Astrocyte (in vitro differentiated cells and primary cell): ENCODE measurements at regions not wholly inside any gene's neighbourhood (a gene's known extent, or its start where the extent isn't known, plus 50 kb on each side); places are given as distances from the start of the nearest gene placed in this dataset.
A peak's percentile ranks its signal among the peaks of the same experiment; 100 is the strongest.

Experiments
- DNase-seq: peaks from one replicate; pipeline ENCODE4 v3.0.0-alpha.2; 2010; ENCODE audit warnings: low read depth
- FAIRE-seq: peaks from 2 replicates; lab custom pipeline; 2011; peaks lifted over from hg19 to GRCh38; lab: Jason Lieb, UNC
- H2AFZ ChIP-seq: 2 replicates; pipeline ENCODE4 v1.6.0; 2012; ENCODE audit warnings: low read depth, low read length, inconsistent platforms
- H3K27ac ChIP-seq: 2 replicates; pipeline ENCODE4 v1.5.1; 2011; ENCODE audit warnings: low read depth, low read length, inconsistent platforms
- H3K27me3 ChIP-seq: 2 replicates; pipeline ENCODE4 v1.6.0; 2011; ENCODE audit warnings: low read length, inconsistent platforms; ENCODE audit not compliant: insufficient read depth
- H3K36me3 ChIP-seq: 2 replicates; pipeline ENCODE4 v1.5.1; 2011; ENCODE audit warnings: low read length, inconsistent platforms; ENCODE audit not compliant: insufficient read depth
- H3K4me1 ChIP-seq: 2 replicates; pipeline ENCODE4 v1.5.1; 2011; ENCODE audit warnings: low read length, inconsistent platforms; ENCODE audit not compliant: insufficient read depth
- H3K4me2 ChIP-seq: 2 replicates; pipeline ENCODE4 v1.6.0; 2012; ENCODE audit warnings: low read length, inconsistent platforms
- H3K4me3 ChIP-seq: 2 replicates; pipeline ENCODE4 v1.5.1; 2011; ENCODE audit warnings: low read depth, mild to moderate bottlenecking, low read length, inconsistent platforms; ENCODE audit not compliant: insufficient read depth
- H3K79me2 ChIP-seq: 2 replicates; pipeline ENCODE4 v1.6.0; 2012; ENCODE audit warnings: mild to moderate bottlenecking, low read length, inconsistent platforms; ENCODE audit not compliant: insufficient read depth
- H3K9ac ChIP-seq: 2 replicates; pipeline ENCODE4 v1.6.0; 2012; ENCODE audit warnings: mild to moderate bottlenecking, low read length, inconsistent platforms
- H3K9me3 ChIP-seq: 2 replicates; pipeline ENCODE4 v1.5.1; 2012; ENCODE audit warnings: low read depth, mild to moderate bottlenecking, low read length, inconsistent platforms; ENCODE audit not compliant: insufficient read depth
- H4K20me1 ChIP-seq: 2 replicates; pipeline ENCODE4 v1.6.0; 2012; ENCODE audit warnings: low read length, inconsistent platforms; ENCODE audit not compliant: insufficient read depth
- H3K27ac Mint-ChIP-seq: one replicate; pipeline ENCODE4 v1.8.0; 2021; ENCODE audit warnings: mild to moderate bottlenecking, mixed read lengths; ENCODE audit not compliant: unreplicated experiment
- H3K27me3 Mint-ChIP-seq: one replicate; pipeline ENCODE4 v1.8.0; 2021; ENCODE audit warnings: low read depth, mixed read lengths; ENCODE audit not compliant: unreplicated experiment
- H3K36me3 Mint-ChIP-seq: one replicate; pipeline ENCODE4 v1.8.0; 2021; ENCODE audit warnings: low read depth, mixed read lengths; ENCODE audit not compliant: unreplicated experiment
- H3K4me1 Mint-ChIP-seq: one replicate; pipeline ENCODE4 v1.8.0; 2021; ENCODE audit warnings: low read depth, mixed read lengths; ENCODE audit not compliant: unreplicated experiment
- H3K4me3 Mint-ChIP-seq: one replicate; pipeline ENCODE4 v1.8.0; 2021; ENCODE audit warnings: mild to moderate bottlenecking, moderate library complexity, mixed read lengths; ENCODE audit not compliant: unreplicated experiment
- H3K9me3 Mint-ChIP-seq: one replicate; pipeline ENCODE4 v1.8.0; 2021; ENCODE audit warnings: mild to moderate bottlenecking, mixed read lengths; ENCODE audit not compliant: unreplicated experiment
- CTCF ChIP-seq: IDR thresholded peaks from 2 replicates; pipeline ENCODE4 v1.5.1; 2011; ENCODE audit warnings: low read depth, mild to moderate bottlenecking, inconsistent platforms, low read length, moderate library complexity; ENCODE audit not compliant: insufficient read depth
- EZH2 ChIP-seq: IDR thresholded peaks from 2 replicates; pipeline ENCODE4 v1.6.1; 2012; ENCODE audit warnings: mild to moderate bottlenecking, low read length, inconsistent platforms; ENCODE audit not compliant: insufficient read depth

- DNase-seq, result peak; percentile 7
- Mint-ChIP-seq H3K27ac (no peak overlapping the region), H3K36me3 (no peaks in the 10 kb centered on the region), H3K27me3 (no peaks in the 10 kb centered on the region), H3K4me3 (no peak overlapping the region), H3K9me3 (no peaks in the 10 kb centered on the region), H3K4me1 (peaks cover 4% of the 10 kb centered on the region)
- Histone ChIP-seq H3K9ac (no peak overlapping the region), H3K79me2 (no peaks in the 10 kb centered on the region), H2AFZ (no peak overlapping the region), H3K36me3 (no peaks in the 10 kb centered on the region), H3K4me1 (no peaks in the 10 kb centered on the region), H3K4me2 (no peak overlapping the region), H3K27me3 (no peaks in the 10 kb centered on the region), H3K9me3 (no peaks in the 10 kb centered on the region), H4K20me1 (no peaks in the 10 kb centered on the region), H3K4me3 (no peak overlapping the region), H3K27ac (no peak overlapping the region)
- FAIRE-seq, result peak; percentile 45
- TF ChIP-seq CTCF, result no peak
- no peak for TF ChIP-seq EZH2
These were observed 449.6 kb downstream of the GLUD2 start for GRCh38 chrX:121496966-121497365.

- Mint-ChIP-seq H3K27ac (no peak overlapping the region), H3K9me3 (no peaks in the 10 kb centered on the region), H3K36me3 (no peaks in the 10 kb centered on the region), H3K4me1 (no peaks in the 10 kb centered on the region), H3K27me3 (no peaks in the 10 kb centered on the region), H3K4me3 (no peak overlapping the region)
- TF ChIP-seq EZH2 (no peak), CTCF (no peak)
- no peak overlapping the region for H3K9ac ChIP-seq
- H3K4me3 ChIP-seq, result no peak overlapping the region
- no peaks in the 10 kb centered on the region for H3K9me3 ChIP-seq
- no peaks in the 10 kb centered on the region for H3K4me1 ChIP-seq
- no peaks in the 10 kb centered on the region for H4K20me1 ChIP-seq
- H3K27me3 ChIP-seq, result no peaks in the 10 kb centered on the region
- no peak overlapping the region for H3K27ac ChIP-seq
- H2AFZ ChIP-seq, result no peak overlapping the region
- H3K36me3 ChIP-seq, result no peaks in the 10 kb centered on the region
- H3K4me2 ChIP-seq, result no peak overlapping the region
- FAIRE-seq (peak; percentile 77), DNase-seq (no peak)
- H3K79me2 ChIP-seq, result no peaks in the 10 kb centered on the region
These were observed 456.7 kb downstream of the GLUD2 start for GRCh38 chrX:121504153-121504552.

- Histone ChIP-seq H3K9ac (no peak overlapping the region), H3K27ac (no peak overlapping the region), H3K79me2 (no peaks in the 10 kb centered on the region), H3K36me3 (no peaks in the 10 kb centered on the region), H3K27me3 (no peaks in the 10 kb centered on the region), H3K4me3 (no peak overlapping the region), H4K20me1 (no peaks in the 10 kb centered on the region), H3K4me1 (no peaks in the 10 kb centered on the region), H3K9me3 (no peaks in the 10 kb centered on the region), H2AFZ (no peak overlapping the region), H3K4me2 (no peak overlapping the region)
- Mint-ChIP-seq H3K4me3 (no peak overlapping the region), H3K36me3 (no peaks in the 10 kb centered on the region), H3K27ac (no peak overlapping the region), H3K27me3 (no peaks in the 10 kb centered on the region), H3K4me1 (no peaks in the 10 kb centered on the region), H3K9me3 (peaks cover 2% of the 10 kb centered on the region)
- TF ChIP-seq EZH2 (no peak), CTCF (no peak)
- DNase-seq, result no peak
- FAIRE-seq, result no peak
These were observed 498.9 kb downstream of the GLUD2 start for GRCh38 chrX:121546317-121546716.
